Loucy (cell line): ENCODE measurements at regions not wholly inside any gene's neighbourhood (a gene's known extent, or its start where the extent isn't known, plus 50 kb on each side); places are given as distances from the start of the nearest gene placed in this dataset.

Experiments used
- CTCF ChIP-seq: fragments of 200-600 bp; sonication (generic); conservative IDR thresholded peaks from 2 replicates; pipeline ENCODE4 v1.5.1; 2014; ENCODE audit warnings: mild to moderate bottlenecking, antibody characterized with exemption, low read length
- EZH2phosphoT487 ChIP-seq: fragments of 200-600 bp; IDR thresholded peaks from 2 replicates; pipeline ENCODE4 v1.6.1; 2018; ENCODE audit warnings: antibody characterized with exemption, mild to moderate bottlenecking, moderate library complexity, borderline replicate concordance

GRCh38 chr16:54344646-54345630, 58.4 kb upstream of the IRX3 start:
- TF ChIP-seq EZH2phosphoT487 = no peak
- TF ChIP-seq CTCF = no peak
